CD4-positive, CD25-positive, alpha-beta regulatory T cell (primary cell): ENCODE measurements at regions not wholly inside any gene's neighbourhood (a gene's known extent, or its start where the extent isn't known, plus 50 kb on each side); places are given as distances from the start of the nearest gene placed in this dataset.

Experiments
- ATAC-seq, 2 donors: fragments of 150-1000 bp; cut with Tn5 transposase; one replicate each; pipeline ENCODE4 v1.10.0; 2021; ENCODE audit warnings: low read depth in 2 of 2, moderate number of reproducible peaks in 2 of 2, moderate library complexity in 1 of 2
- DNase-seq, 3 donors: peaks; one replicate each; pipeline versions ENCODE4 v3.0.0 to v3.0.0-alpha.2; 2012 to 2022; ENCODE audit warnings: mixed read lengths in 1 of 3
- H3K27ac ChIP-seq: one replicate; pipeline ENCODE4 v1.7.0; 2013; ENCODE audit warnings: mild to moderate bottlenecking, low read length; ENCODE audit not compliant: insufficient read depth, poor library complexity, severe bottlenecking
- H3K27me3 ChIP-seq: one replicate; pipeline ENCODE4 v1.7.0; 2013; ENCODE audit warnings: low read length; ENCODE audit not compliant: control insufficient read depth, insufficient read depth
- H3K36me3 ChIP-seq: one replicate; pipeline ENCODE4 v1.7.0; 2013; ENCODE audit warnings: mild to moderate bottlenecking, low read length, moderate library complexity; ENCODE audit not compliant: control insufficient read depth, insufficient read depth
- H3K4me1 ChIP-seq: 2 replicates; pipeline ENCODE4 v1.7.0; 2013; ENCODE audit warnings: mild to moderate bottlenecking, low read length; ENCODE audit not compliant: insufficient read depth, control insufficient read depth, poor library complexity, severe bottlenecking
- H3K4me3 ChIP-seq: one replicate; pipeline ENCODE4 v1.7.0; 2013; ENCODE audit warnings: low read depth, mild to moderate bottlenecking, low read length, moderate library complexity
- H3K9me3 ChIP-seq, 2 experiments: 1 replicate in 1 of 2; 2 replicates in 1 of 2; pipeline ENCODE4 v1.7.0; 2013; ENCODE audit warnings: low read length in 2 of 2, mild to moderate bottlenecking in 1 of 2, moderate library complexity in 1 of 2; ENCODE audit not compliant: control insufficient read depth in 2 of 2
- H3K27ac Mint-ChIP-seq, 3 donors: one replicate each; pipeline ENCODE4 v1.8.0; 2020 to 2022; ENCODE audit warnings: mild to moderate bottlenecking in 3 of 3, mixed read lengths in 3 of 3, moderate library complexity in 2 of 3
- H3K27me3 Mint-ChIP-seq: one replicate; pipeline ENCODE4 v1.8.0; 2022; ENCODE audit warnings: mild to moderate bottlenecking, mixed read lengths
- H3K36me3 Mint-ChIP-seq: one replicate; pipeline ENCODE4 v1.8.0; 2020; ENCODE audit warnings: mixed read lengths
- H3K4me1 Mint-ChIP-seq, 4 donors: one replicate each; pipeline ENCODE4 v1.8.0; 2020 to 2022; ENCODE audit warnings: mixed read lengths in 4 of 4, mild to moderate bottlenecking in 1 of 4
- H3K4me3 Mint-ChIP-seq, 4 donors: one replicate each; pipeline ENCODE4 v1.8.0; 2020 to 2022; ENCODE audit warnings: mild to moderate bottlenecking in 4 of 4, mixed read lengths in 4 of 4, moderate library complexity in 3 of 4
- H3K9me3 Mint-ChIP-seq, 7 donors: one replicate each; pipeline ENCODE4 v1.8.0; 2020 to 2022; ENCODE audit warnings: mixed read lengths in 7 of 7, mild to moderate bottlenecking in 3 of 7, moderate library complexity in 2 of 7

DNA sequence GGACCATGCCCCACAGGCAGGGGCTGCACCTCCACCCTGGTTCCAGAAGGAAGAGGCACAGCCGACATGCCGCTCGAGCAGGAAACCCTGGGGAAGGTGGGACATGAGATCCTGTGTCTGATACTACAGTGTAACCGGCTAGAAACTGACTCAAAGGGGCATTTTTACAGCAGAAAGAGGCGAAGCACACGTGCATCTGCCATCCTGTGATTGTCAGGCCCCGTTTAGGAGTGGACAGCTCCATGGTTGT, 62.7 kb downstream of the SIK1 start:
- DNase-seq (no peak), ATAC-seq (no peak)
- H3K36me3 ChIP-seq, result no peaks in the 10 kb centered on the region
- Mint-ChIP-seq H3K9me3 (no peaks in the 10 kb centered on the region), H3K27me3 (no peaks in the 10 kb centered on the region), H3K36me3 (no peaks in the 10 kb centered on the region), H3K4me1 (peaks cover 0 to 22% (median 17%) of the 10 kb centered on the region in 4 donors), H3K27ac (peak overlapping the region in 2 of 3 donors; percentile 42 to 69), H3K4me3 (no peak overlapping the region)
- no peaks in the 10 kb centered on the region for H3K9me3 ChIP-seq
- peaks cover 23% of the 10 kb centered on the region for H3K4me1 ChIP-seq
- H3K27ac ChIP-seq, result no peak overlapping the region
- no peaks in the 10 kb centered on the region for H3K27me3 ChIP-seq
- no peak overlapping the region for H3K4me3 ChIP-seq

DNA sequence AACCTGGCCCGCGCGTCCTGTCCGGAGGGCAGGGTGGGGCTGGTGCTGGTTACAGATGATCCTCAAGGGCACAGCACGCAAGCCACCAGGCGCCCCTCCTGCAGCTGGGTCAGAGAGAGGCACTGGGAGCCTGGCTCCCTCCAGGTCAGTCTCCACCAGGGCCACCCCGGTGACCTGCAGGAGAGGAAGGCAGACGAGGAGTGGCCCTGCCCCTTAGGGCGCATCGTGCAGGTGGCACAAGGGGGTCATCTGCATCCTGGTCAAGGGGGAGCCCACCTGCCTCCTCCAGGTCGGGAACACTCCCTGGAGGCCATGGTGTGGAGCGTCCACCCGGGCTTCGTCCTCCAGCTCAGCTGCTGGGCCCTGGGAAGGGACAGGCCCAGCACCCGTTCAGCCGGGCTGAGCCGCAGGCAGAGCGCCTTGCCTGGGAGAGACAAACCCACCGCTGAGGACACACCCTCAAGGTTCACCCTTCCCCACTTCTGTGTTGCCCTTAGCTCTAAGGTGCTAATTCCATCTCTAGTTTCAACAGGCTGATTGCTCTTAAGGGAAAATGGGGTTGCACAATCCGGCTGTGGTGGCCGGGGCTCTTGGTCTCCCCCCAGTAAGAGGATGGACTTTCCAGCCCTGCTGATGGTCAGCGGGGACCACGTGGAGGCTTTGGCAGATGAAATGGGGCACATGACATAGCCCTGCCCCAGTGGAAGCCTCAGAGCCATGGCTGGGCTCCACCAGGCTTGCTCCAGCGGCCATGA, 63.2 kb downstream of the SIK1 start:
- no peak overlapping the region for H3K4me3 ChIP-seq
- no peaks in the 10 kb centered on the region for H3K27me3 Mint-ChIP-seq
- H3K4me1 Mint-ChIP-seq, result peaks cover 0 to 22% (median 17%) of the 10 kb centered on the region in 4 donors
- ATAC-seq, result no peak
- no peak overlapping the region for H3K4me3 Mint-ChIP-seq
- peaks cover 23% of the 10 kb centered on the region for H3K4me1 ChIP-seq
- no peak for DNase-seq
- H3K9me3 Mint-ChIP-seq, result no peaks in the 10 kb centered on the region
- peak overlapping the region; percentile 5 for H3K27ac ChIP-seq
- H3K36me3 ChIP-seq, result no peaks in the 10 kb centered on the region
- H3K36me3 Mint-ChIP-seq, result no peaks in the 10 kb centered on the region
- no peaks in the 10 kb centered on the region for H3K27me3 ChIP-seq
- no peaks in the 10 kb centered on the region for H3K9me3 ChIP-seq
- H3K27ac Mint-ChIP-seq, result peak overlapping the region in 2 of 3 donors; percentile 71 to 99

DNA sequence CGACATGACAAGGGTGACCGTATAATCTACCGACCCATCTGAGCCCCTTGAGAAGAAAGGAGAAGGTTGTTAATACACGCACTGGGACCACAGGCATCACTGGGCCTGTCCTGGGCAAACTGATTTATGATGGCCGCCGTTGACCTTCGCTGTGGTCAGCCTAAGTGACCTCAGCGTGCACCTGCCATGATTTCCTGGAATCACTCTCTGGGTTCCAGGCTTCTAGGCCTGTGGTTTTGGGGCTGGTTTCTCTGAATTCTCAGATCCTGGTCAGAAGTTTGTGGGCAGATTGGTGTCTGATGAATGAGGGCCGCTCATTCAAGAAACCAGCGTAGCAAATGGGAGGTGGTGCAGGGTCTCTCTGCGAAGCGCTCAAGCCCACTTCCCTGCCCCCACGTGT, 64.0 kb downstream of the SIK1 start:
- Mint-ChIP-seq H3K36me3 (no peaks in the 10 kb centered on the region), H3K4me3 (peak overlapping the region; percentile 71 to 92 (median 86)), H3K9me3 (no peaks in the 10 kb centered on the region), H3K27ac (peak overlapping the region; percentile 71 to 99 (median 99)), H3K27me3 (no peaks in the 10 kb centered on the region), H3K4me1 (peaks cover 0 to 23% (median 17%) of the 10 kb centered on the region in 4 donors)
- peak in 1 of 2 donors; percentile 5 for ATAC-seq
- H3K36me3 ChIP-seq, result no peaks in the 10 kb centered on the region
- DNase-seq, result peak in 1 of 3 donors; percentile 28
- no peaks in the 10 kb centered on the region for H3K9me3 ChIP-seq
- peaks cover 23% of the 10 kb centered on the region for H3K4me1 ChIP-seq
- H3K27ac ChIP-seq, result peak overlapping the region; percentile 93
- no peaks in the 10 kb centered on the region for H3K27me3 ChIP-seq
- peak overlapping the region; percentile 55 for H3K4me3 ChIP-seq

DNA sequence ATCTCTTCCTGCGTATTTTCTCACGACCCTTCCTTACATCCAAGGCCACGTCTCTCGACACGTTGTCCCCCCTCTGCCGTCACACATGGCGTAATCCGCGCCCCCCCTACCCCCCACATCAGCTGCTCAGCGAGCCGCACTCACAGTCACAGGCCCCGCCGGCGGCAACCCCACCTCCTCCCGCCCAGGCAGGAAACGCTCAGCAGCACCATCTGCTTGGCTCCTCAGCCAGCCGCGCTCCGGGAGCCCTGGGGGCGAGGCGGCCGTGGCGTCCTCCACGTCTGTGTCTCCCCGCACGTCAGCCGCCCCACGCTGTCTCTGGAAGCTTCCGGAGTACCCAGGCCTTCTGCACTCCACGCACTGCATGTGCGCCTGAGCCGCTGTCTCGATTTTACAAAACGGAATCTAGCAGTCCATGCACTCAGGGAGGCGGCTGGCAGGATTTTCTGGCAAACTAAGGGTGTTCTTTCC, 64.6 kb downstream of the SIK1 start:
- H3K27ac ChIP-seq, result peak overlapping the region; percentile 93
- peak; percentile 93 to 94 for ATAC-seq
- Mint-ChIP-seq H3K27me3 (no peaks in the 10 kb centered on the region), H3K27ac (peak overlapping the region; percentile 79 to 99 (median 99)), H3K4me1 (peaks cover 0 to 23% (median 17%) of the 10 kb centered on the region in 4 donors), H3K4me3 (peak overlapping the region; percentile 71 to 92 (median 86)), H3K9me3 (no peaks in the 10 kb centered on the region), H3K36me3 (no peaks in the 10 kb centered on the region)
- H3K36me3 ChIP-seq, result no peaks in the 10 kb centered on the region
- H3K4me3 ChIP-seq, result peak overlapping the region; percentile 57
- DNase-seq, result peak; percentile 81 to 92 (median 89)
- H3K9me3 ChIP-seq, result no peaks in the 10 kb centered on the region
- no peaks in the 10 kb centered on the region for H3K27me3 ChIP-seq
- H3K4me1 ChIP-seq, result peaks cover 23% of the 10 kb centered on the region

DNA sequence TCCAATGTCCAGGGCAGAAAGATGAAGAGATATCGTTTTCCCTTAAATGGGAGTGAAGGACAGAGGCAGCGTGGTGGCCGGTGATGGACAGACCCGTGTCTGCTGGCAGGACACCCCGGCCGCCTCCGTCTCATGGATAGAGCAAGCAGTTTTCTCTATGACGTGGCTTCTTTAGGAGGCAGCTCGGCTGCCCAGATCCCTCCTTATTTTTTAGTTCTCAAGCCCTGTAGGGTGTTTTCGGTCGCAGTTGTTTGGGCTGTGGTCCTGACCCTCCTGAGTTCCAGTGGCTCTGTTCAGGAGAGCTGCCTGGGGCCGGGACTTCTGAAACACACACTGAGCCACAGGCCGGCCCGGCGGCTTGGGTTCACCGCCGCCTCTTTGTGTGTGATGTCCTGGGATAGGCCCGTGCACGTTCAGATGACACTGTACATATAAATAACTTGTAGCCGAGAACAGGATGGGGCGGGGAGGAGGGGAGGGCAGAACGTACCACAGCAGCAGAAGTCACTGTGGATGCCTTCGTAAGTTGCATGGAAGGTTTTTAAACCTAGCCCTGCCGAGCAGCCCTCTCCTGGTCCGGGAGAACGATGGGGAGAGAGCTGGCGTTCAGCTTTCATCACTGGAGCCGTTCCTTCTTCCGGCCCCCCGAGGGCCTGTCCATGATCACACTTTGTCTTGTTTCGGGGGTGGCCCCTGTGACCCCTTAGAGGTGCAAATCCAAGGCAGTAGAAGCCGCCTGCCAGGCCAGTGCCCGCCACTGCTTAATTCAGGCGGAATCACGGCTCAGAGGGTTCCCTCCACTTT, 65.2 kb downstream of the SIK1 start:
- Histone ChIP-seq H3K4me3 (peak overlapping the region; percentile 57), H3K27me3 (no peaks in the 10 kb centered on the region), H3K4me1 (peaks cover 23% of the 10 kb centered on the region), H3K27ac (peak overlapping the region; percentile 93), H3K36me3 (no peaks in the 10 kb centered on the region), H3K9me3 (no peaks in the 10 kb centered on the region)
- Mint-ChIP-seq H3K4me1 (peaks cover 0 to 23% (median 17%) of the 10 kb centered on the region in 4 donors), H3K4me3 (peak overlapping the region; percentile 71 to 92 (median 86)), H3K36me3 (no peaks in the 10 kb centered on the region), H3K9me3 (no peaks in the 10 kb centered on the region), H3K27me3 (no peaks in the 10 kb centered on the region), H3K27ac (peak overlapping the region; percentile 84 to 99 (median 99))
- DNase-seq (peak; percentile 36 to 87 (median 64)), ATAC-seq (peak; percentile 41 to 59)

DNA sequence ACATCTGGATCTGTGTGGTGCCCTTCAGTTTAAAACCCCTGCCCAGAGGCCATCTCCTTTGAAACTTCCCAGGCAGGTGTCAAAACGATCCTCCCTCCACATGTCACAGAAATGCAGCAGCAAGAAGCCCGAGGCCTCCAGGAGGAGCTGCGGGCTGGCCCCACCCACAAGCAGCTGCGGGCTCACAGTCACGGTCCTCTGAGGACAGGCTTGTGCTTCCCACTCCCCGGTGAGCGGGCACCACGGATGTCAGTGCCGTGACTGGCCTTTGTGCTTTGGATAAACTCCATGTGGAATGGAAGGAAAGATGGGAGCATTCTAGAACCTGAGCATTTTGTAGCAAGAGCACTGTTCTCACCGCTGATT, 65.8 kb downstream of the SIK1 start:
- Histone ChIP-seq H3K27me3 (no peaks in the 10 kb centered on the region), H3K4me3 (no peak overlapping the region), H3K27ac (peak overlapping the region; percentile 93), H3K4me1 (peaks cover 23% of the 10 kb centered on the region), H3K9me3 (no peaks in the 10 kb centered on the region), H3K36me3 (no peaks in the 10 kb centered on the region)
- H3K36me3 Mint-ChIP-seq, result no peaks in the 10 kb centered on the region
- H3K4me1 Mint-ChIP-seq, result peaks cover 0 to 23% (median 17%) of the 10 kb centered on the region in 4 donors
- no peaks in the 10 kb centered on the region for H3K9me3 Mint-ChIP-seq
- DNase-seq, result peak in 2 of 3 donors; percentile 14 to 51
- peak overlapping the region; percentile 66 to 99 (median 99) for H3K27ac Mint-ChIP-seq
- ATAC-seq, result no peak
- peak overlapping the region; percentile 71 to 92 (median 86) for H3K4me3 Mint-ChIP-seq
- no peaks in the 10 kb centered on the region for H3K27me3 Mint-ChIP-seq

DNA sequence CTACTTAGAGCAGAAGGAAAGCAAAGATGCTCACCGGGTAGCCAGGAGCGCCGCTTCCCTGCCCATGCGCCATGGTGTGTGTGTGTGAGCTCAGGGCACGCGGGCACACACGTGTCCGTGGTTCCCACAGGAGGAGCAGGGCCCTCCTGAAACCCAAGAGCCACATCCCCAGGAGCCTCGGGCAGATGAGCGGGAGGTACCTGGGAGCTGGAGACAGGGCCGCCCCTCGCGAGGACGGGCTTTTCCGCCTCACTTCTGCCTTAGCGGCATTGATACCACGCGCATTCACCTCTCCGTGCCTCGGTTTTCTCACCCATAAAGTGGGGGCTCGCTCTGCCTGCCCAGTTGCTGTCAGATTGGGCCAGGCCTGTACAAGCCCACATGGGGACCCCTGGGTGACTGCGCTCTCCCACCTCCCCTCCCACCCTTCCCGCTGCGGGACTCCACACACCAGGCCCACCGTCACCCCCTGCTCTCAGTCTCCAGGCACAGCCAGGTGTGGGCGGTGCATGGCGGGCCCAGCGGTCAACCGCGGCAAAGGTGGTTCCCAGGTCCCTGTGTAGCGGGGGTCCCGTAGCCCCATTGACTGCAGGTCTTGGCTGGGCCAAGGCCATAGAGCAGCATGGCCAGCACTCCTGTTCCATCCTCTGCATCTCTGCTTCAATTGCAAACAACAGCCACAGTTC, 66.3 kb downstream of the SIK1 start:
- H3K9me3 Mint-ChIP-seq, result no peaks in the 10 kb centered on the region
- Histone ChIP-seq H3K4me1 (peaks cover 23% of the 10 kb centered on the region), H3K27me3 (no peaks in the 10 kb centered on the region), H3K27ac (peak overlapping the region; percentile 93), H3K9me3 (no peaks in the 10 kb centered on the region), H3K36me3 (no peaks in the 10 kb centered on the region), H3K4me3 (no peak overlapping the region)
- no peaks in the 10 kb centered on the region for H3K27me3 Mint-ChIP-seq
- no peaks in the 10 kb centered on the region for H3K36me3 Mint-ChIP-seq
- peak overlapping the region in 2 of 3 donors; percentile 99 for H3K27ac Mint-ChIP-seq
- no peak for DNase-seq
- peaks cover 0 to 23% (median 17%) of the 10 kb centered on the region in 4 donors for H3K4me1 Mint-ChIP-seq
- H3K4me3 Mint-ChIP-seq, result peak overlapping the region in 1 of 4 donors; percentile 10
- ATAC-seq, result no peak
